Subcutaneous abdominal adipose tissue (tissue), 5 donors: ENCODE measurements at regions not wholly inside any gene's neighbourhood (a gene's known extent, or its start where the extent isn't known, plus 50 kb on each side); places are given as distances from the start of the nearest gene placed in this dataset.
"Not testable (repeated sequence)": the region's sequence is repeated elsewhere in the genome, so short reads cannot be mapped to it uniquely, and the experiment has no call there.

ENCODE experiments used
- H3K27ac ChIP-seq: one replicate; pipeline ENCODE4 v1.7.0; 2013; ENCODE audit warnings: low read depth, mild to moderate bottlenecking, inconsistent platforms, low read length, moderate library complexity
- H3K27me3 ChIP-seq, 5 donors: one replicate each; pipeline ENCODE4 v1.7.0; 2013; ENCODE audit warnings: low read length in 5 of 5, inconsistent platforms in 1 of 5; ENCODE audit not compliant: control insufficient read depth in 5 of 5, insufficient read depth in 4 of 5
- H3K36me3 ChIP-seq, 5 donors: one replicate each; pipeline ENCODE4 v1.7.0; 2013; ENCODE audit warnings: low read length in 5 of 5; ENCODE audit not compliant: control insufficient read depth in 5 of 5, insufficient read depth in 5 of 5
- H3K4me1 ChIP-seq, 5 donors: one replicate each; pipeline ENCODE4 v1.7.0; 2013; ENCODE audit warnings: low read length in 5 of 5, mild to moderate bottlenecking in 3 of 5, moderate library complexity in 1 of 5; ENCODE audit not compliant: control insufficient read depth in 5 of 5, insufficient read depth in 5 of 5
- H3K4me3 ChIP-seq, 5 donors: one replicate each; pipeline ENCODE4 v1.7.0; 2013; ENCODE audit warnings: low read length in 5 of 5, low read depth in 1 of 5
- H3K9ac ChIP-seq, 5 donors: one replicate each; pipeline ENCODE4 v1.7.0; 2013; ENCODE audit warnings: low read length in 5 of 5, mild to moderate bottlenecking in 4 of 5, moderate library complexity in 3 of 5
- H3K9me3 ChIP-seq, 5 donors: one replicate each; pipeline ENCODE4 v1.7.0; 2013; ENCODE audit warnings: low read length in 5 of 5; ENCODE audit not compliant: control insufficient read depth in 5 of 5
- donor health status: healthy.
- donor health status: healthy.
- donor health status: healthy.
- donor health status: healthy.
- donor health status: healthy.

DNA sequence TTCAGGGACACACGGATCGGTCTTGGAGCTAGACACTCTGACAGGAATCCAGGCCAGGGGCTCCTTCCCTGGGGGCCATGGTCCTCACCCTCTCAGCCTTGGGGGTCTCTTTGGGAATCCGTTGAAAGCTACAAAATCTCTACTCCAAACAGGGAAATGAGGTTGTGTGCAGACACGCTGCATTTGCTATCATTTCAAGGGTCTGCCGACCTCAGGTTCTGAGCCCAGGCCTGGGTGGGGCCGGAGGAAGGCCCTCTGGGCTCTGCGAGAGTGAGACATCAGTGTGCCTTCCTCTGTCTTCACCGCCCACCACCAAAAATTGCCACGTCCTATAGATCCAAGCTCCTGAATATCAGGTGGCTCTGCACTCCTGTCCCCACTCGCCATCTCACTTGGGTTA is 74.4 kb upstream of the FGF3 start:
- Histone ChIP-seq H3K4me3 (no peak overlapping the region), H3K27me3 (peaks cover 30 to 63% (median 46%) of the 10 kb centered on the region in 5 donors), H3K9ac (no peak overlapping the region), H3K27ac (no peak overlapping the region), H3K9me3 (no peaks in the 10 kb centered on the region), H3K4me1 (peaks cover 0 to 12% (median 0%) of the 10 kb centered on the region in 5 donors), H3K36me3 (no peaks in the 10 kb centered on the region)

DNA sequence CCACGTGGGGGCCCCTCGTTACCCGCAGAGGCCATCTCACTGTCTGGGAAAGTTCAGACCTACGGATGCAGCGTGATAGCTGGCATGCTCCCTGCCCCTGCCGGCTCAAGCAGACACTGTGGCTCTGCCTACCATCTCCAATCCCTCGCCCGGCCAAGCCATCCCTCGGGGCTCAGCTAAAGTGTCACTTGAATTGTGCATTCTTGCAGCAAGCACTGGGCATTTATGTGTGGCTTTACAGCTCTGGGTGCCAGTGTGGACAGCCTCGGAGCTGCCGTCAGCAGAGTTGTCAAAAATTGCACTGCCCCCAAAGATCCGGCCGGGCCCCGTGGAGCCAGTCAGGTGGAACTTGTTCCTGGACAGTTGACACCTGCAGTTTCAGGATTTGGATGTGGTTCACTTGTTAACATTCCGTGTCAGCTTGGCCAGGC is 75.0 kb upstream of the FGF3 start:
- H3K27me3 ChIP-seq, result peaks cover 30 to 58% (median 43%) of the 10 kb centered on the region in 5 donors
- H3K36me3 ChIP-seq, result no peaks in the 10 kb centered on the region
- H3K4me1 ChIP-seq, result peaks cover 0 to 12% (median 0%) of the 10 kb centered on the region in 5 donors
- H3K4me3 ChIP-seq, result no peak overlapping the region
- H3K27ac ChIP-seq, result no peak overlapping the region
- no peak overlapping the region for H3K9ac ChIP-seq
- H3K9me3 ChIP-seq, result no peaks in the 10 kb centered on the region

DNA sequence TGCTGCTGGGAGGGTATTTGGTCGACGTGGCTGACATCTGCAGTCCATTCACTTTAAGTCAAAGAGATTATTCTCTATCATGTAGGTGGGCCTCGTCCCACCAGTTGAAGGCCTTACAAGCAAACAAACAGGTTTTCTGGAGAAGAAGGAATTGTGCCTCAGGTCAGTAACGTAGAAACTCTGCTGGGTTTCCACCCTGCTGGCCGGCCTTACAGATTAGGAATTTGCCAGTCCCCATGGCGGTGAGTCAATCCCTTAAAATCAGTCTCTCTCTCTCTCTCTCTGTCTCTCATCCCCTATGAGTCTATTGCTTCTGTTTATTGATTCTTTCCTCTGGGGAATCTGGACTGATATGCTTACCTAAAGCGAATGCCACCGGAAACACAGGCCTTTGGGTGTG is 75.4 kb upstream of the FGF3 start:
- H3K4me1 ChIP-seq, result peaks cover 0 to 12% (median 0%) of the 10 kb centered on the region in 5 donors
- no peak overlapping the region for H3K27ac ChIP-seq
- no peak overlapping the region for H3K9ac ChIP-seq
- H3K4me3 ChIP-seq, result no peak overlapping the region
- peaks cover 26 to 53% (median 43%) of the 10 kb centered on the region in 5 donors for H3K27me3 ChIP-seq
- no peaks in the 10 kb centered on the region for H3K9me3 ChIP-seq
- no peaks in the 10 kb centered on the region for H3K36me3 ChIP-seq

DNA sequence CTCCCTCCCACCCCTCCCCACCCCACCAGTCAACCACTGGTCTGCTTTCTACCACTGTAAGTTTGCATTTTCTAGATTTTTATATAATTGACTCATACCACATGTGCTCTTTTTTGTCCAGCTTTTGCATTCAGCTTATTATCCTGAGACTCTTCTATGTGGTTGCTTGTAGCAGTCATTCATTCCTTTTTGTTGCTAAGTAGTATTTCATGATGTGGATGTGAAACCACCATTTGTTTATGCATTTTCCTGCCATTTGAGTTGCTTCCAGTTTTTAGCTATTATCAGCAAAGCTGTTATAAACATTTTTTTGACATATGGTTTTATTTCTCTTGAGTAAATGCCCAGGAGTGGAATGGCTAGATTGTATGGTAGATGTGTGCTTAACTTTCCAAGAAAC is 77.0 kb upstream of the FGF3 start:
- H3K9ac ChIP-seq, result no peak overlapping the region
- no peaks in the 10 kb centered on the region for H3K36me3 ChIP-seq
- H3K4me1 ChIP-seq, result peaks cover 0 to 19% (median 6%) of the 10 kb centered on the region in 5 donors
- no peak overlapping the region for H3K27ac ChIP-seq
- no peaks in the 10 kb centered on the region for H3K9me3 ChIP-seq
- H3K4me3 ChIP-seq, result no peak overlapping the region
- peaks cover 22 to 38% (median 33%) of the 10 kb centered on the region in 5 donors for H3K27me3 ChIP-seq

DNA sequence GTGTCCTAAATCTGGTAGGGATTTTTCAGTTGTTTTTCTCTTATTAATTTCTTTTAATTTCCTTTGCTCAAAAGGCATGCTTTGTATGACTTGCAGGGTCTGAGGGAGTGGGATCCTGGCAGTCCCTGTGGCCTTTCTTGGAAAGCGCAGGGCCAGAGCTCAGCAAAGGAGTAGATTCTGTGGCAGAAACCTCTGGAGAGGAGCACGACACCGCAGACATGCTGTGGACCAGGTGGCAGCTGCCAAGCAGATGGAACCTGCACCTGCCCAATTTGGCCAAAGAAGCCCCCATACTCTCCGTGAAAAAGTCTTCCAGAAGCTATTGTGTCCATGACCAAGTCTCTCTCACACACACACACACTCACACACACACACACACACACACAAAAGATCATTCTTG is 78.9 kb upstream of the FGF3 start:
- Histone ChIP-seq H3K27me3 (peaks cover 8 to 20% (median 18%) of the 10 kb centered on the region in 5 donors), H3K4me3 (no peak overlapping the region), H3K9me3 (no peaks in the 10 kb centered on the region), H3K4me1 (peaks cover 0 to 12% (median 5%) of the 10 kb centered on the region in 5 donors), H3K9ac (no peak overlapping the region), H3K36me3 (no peaks in the 10 kb centered on the region), H3K27ac (no peak overlapping the region)

DNA sequence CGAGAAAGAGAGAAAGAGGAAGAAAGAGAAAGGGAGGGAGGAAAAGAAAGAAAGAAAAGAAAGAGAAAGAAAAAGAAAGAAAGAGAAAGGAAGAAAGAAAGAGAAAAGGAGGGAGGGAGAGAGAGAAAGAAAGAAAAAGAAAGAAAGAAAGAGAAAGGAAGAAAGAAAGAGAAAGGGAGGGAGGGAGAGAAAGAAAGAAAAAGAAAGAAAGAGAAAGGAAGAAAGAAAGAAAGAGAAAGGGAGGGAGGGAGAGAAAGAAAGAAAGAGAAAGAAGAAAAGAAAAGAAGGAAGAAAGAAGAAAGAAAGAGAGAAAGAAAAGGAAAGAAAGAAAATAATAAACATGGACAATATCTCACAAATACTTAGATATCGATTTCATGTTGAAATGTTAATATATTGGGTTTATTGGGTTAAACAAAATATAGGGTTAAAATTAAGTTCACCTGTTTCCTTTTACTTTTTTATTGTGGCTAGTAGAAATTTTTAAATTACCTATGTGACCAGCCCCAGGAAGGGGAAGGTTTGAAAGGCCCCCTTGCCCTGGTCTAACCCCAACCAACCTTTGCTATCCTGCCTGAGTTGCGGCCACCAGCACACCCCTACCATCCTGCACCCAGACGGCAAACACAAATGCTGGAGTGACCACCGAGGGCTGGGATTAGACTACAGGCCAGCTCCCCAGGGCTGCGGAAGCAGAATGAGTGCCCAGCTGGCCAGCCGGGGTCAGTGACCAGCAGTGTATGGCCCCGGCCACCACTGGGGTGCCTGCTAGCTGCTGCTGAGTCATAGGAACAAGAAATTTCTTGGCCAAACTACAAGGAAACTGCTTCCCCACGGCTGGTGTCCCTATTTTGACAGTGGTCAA is 81.0 kb upstream of the FGF3 start:
- H3K4me1 ChIP-seq, result peaks cover 0 to 9% (median 6%) of the 10 kb centered on the region in 5 donors
- no peaks in the 10 kb centered on the region for H3K9me3 ChIP-seq
- no peak overlapping the region for H3K4me3 ChIP-seq
- peaks cover 4 to 10% (median 5%) of the 10 kb centered on the region in 5 donors for H3K27me3 ChIP-seq
- no peaks in the 10 kb centered on the region for H3K36me3 ChIP-seq
- H3K9ac ChIP-seq, result no peak overlapping the region
- H3K27ac ChIP-seq, result no peak overlapping the region

DNA sequence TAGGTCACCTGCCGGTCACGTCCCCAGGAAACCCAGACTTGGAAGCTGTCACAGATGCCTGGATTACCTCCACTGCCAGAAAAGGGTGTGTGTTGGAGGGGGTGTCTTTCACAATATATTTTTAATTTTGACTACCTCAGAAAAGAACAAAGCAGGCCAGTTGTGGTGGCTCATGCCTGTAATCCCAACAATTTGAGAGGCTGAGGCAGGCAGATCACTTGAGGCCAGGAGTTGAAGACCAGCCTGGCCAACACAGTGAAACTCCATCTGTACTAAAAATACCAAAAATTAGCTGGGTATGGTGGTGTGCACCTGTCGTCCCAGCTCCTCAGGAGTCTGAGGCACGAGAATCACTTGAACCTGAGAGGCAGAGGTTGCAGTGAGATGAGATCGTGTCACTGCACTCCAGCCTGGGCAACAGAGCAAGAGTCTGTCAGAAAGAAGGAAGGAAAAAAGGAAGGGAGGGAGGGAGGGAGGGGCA is 81.6 kb upstream of the FGF3 start:
- H3K9ac ChIP-seq, H3K36me3 ChIP-seq, H3K4me3 ChIP-seq, H3K9me3 ChIP-seq, H3K27ac ChIP-seq, H3K4me1 ChIP-seq, H3K27me3 ChIP-seq: not testable (repeated sequence)

DNA sequence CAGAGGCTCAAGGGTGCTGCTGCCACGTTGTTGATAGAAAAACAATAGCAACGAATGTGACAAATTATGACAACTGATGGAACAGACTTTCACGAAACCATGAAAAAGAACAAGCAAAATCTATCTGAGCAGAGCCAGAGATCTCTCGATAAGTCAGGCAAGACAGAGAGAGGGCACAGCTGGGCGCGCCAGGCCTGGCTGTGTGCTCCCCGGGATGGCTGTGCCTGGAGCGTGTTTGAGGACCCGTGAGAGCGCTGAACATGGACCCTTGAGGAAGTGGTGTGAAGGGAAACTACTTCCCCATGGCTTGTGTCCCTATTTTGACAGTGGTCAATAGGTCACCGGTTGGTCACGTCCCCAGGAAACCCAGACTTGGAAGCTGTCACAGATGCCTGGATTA is 83.1 kb upstream of the FGF3 start:
- H3K9ac ChIP-seq, result no peak overlapping the region
- no peak overlapping the region for H3K27ac ChIP-seq
- no peak overlapping the region for H3K4me3 ChIP-seq
- no peaks in the 10 kb centered on the region for H3K36me3 ChIP-seq
- H3K27me3 ChIP-seq, result peaks cover 0 to 18% (median 11%) of the 10 kb centered on the region in 5 donors
- no peaks in the 10 kb centered on the region for H3K9me3 ChIP-seq
- H3K4me1 ChIP-seq, result peaks cover 0 to 9% (median 6%) of the 10 kb centered on the region in 5 donors

DNA sequence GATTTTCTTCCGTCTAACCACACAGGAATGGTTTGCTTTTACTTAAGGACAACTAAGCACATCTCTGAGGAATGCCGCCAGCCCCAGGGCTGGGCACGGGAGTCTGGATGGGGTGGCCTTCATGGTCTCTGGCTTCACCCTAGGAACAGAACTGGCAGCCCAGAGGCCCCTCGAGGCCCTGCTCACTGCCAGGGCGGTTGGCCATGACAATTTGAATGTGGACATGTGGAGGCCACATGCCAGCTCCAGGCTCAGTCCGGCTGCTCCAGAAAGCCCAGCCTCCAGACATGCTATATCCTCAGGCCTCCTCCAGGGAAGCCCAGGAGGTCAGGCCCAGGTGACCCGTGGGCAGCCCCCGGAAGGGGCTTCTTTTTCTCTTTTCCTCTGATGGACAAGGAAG is 84.0 kb upstream of the FGF3 start:
- Histone ChIP-seq H3K4me3 (no peak overlapping the region), H3K4me1 (peaks cover 0 to 9% (median 6%) of the 10 kb centered on the region in 5 donors), H3K27ac (no peak overlapping the region), H3K9ac (peak overlapping the region in 1 of 5 donors; percentile 5), H3K9me3 (no peaks in the 10 kb centered on the region), H3K27me3 (peaks cover under 1 to 24% (median 18%) of the 10 kb centered on the region in 5 donors), H3K36me3 (no peaks in the 10 kb centered on the region)

DNA sequence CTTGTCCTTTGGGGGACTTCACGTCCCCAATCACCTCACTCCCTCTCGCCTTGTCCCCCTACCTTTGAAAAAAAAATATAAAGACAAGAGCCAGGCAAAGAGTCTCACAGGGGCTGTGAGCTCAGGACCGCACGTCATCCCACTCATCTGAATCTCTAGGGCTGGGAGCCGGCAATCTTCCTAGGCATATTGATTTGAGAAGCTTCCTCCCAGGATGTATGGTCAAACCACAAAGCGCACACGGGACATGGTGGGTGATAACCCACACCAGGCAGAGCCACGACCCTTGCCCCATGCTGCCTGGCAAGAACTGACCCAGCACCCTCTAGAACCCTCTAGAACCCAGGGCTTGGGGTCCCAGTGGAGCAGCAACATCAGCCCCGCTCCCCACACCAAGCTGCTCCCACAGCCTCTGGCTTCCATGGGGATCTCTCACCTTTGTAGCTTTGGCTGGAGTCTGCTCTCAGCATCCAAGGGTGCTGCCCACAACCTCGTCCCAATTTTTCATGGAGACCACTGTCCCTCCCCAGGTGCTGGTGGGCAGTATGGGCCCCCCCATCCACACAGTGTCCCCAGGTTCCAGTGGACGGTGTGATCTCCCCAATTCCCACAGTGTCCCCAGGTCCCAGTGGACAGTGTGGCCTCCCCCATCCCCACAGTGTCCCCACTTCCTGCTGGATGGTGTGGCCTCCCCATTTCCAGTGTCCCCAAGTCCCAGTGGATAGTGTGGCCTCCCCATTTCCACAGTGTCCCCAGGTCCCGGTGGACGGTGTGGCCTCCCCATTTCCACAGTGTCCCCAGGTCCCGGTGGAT is 85.2 kb upstream of the FGF3 start:
- Histone ChIP-seq H3K27ac (no peak overlapping the region), H3K4me1 (peaks cover 0 to 9% (median 6%) of the 10 kb centered on the region in 5 donors), H3K27me3 (peaks cover 5 to 36% (median 28%) of the 10 kb centered on the region in 5 donors), H3K9me3 (no peaks in the 10 kb centered on the region), H3K36me3 (no peaks in the 10 kb centered on the region), H3K4me3 (no peak overlapping the region), H3K9ac (no peak overlapping the region)
